NCI-H82 (cell line): ENCODE measurements at regions not wholly inside any gene's neighbourhood (a gene's known extent, or its start where the extent isn't known, plus 50 kb on each side); places are given as distances from the start of the nearest gene placed in this dataset.
"Not testable (repeated sequence)": the region's sequence is repeated elsewhere in the genome, so short reads cannot be mapped to it uniquely, and the experiment has no call there.

Source experiments
- DNase-seq: peaks from one replicate; lab custom pipeline; 2025; lab: John Stamatoyannopoulos, UW

DNA sequence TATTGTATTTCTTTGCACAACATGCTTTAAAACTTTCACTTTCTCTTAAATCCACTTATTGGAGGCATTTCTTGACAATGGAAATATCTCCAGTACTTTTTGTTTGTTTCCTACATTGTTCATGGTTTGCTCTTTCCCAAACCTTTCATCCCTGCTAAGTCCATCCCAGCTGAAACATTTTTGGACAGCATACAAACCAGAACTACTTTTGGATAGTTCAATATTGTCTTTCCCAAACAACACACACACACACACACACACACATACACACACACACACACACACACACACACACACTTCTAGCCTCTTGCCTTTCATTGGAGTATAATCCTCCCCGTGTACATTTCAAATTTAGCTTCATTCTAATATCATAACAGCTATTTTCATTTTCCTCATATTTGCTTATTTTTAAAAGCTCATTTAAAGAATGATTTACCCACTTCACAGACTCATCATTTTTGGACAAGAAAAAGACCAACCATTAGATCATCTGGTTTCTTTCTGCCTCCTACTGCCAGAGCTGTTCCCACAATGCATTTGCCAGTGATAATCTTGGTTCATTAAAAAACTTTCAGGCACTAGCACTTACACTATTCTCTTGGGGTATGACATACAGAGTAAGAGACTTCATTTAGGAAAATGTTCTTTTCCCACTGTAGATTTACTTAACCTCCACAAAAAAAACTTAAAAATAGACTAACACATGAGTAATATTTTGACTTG, 248.1 kb downstream of the CD109 start:
- no peak for DNase-seq

DNA sequence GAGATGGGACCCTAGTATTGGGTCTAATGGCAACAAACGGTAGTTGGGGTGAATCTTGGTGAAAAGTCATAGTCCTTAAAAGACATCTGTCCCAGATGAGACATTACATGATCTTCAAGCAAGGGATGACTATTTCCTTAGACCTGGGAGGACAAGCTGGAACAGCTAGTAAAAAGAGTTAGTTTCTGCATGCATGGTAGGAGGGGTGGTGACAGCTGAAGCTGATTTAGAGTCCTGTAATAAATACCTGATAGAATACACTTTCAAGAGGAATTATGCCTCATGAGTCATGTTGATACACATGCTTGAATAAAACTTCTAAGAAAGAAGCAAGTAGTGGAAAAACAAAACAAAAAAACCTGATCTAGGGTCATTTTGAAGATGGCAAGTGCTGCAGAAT, 247.4 kb downstream of the CD109 start:
- DNase-seq, result no peak

DNA sequence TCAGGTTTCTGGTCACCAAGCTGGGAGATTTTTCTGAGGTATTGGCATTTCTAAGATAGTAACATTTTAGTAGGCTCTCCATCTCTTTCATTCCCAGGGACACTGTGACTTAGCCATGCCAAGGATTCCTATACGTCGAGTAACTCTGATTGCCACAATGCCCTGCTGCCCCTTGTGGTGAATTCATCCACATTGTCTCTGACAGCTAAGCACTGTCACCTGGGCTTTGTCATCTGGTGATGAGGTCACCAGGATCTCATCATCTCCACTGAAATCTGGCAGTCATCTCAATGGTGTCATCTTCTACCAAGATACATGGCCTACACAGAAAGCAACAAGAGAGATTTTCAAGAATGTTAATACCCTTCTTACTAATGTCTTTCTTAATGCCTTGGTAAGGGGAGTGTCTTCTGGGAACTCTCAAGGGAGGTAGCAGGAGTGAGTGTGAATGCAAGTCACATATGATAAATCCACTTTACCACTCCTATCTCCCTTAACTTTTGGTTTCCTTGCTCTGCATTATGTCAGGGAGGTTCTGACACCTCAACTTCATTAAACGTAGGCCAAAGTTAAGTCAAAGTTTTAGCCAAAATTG, 246.7 kb downstream of the CD109 start:
- DNase-seq, result peak; percentile 30

DNA sequence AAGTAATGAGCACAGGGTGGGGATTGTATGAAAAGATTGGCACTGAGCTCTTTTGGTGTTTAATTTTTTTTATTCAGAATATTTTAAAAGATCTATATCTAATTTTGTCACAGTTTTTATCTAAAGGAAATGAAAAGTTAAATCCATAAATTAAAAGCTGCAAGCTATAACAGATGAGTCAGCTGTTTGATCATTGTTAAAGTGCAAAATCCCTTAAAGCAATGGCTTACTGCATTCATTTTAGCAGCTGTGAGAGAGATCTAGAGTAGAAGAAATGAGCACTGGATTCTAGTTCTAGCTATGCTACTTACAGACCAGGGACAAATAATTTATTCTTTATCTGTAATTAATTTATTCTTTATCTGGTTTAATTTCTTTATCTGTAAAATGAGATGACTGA, 245.9 kb downstream of the CD109 start:
- no peak for DNase-seq

DNA sequence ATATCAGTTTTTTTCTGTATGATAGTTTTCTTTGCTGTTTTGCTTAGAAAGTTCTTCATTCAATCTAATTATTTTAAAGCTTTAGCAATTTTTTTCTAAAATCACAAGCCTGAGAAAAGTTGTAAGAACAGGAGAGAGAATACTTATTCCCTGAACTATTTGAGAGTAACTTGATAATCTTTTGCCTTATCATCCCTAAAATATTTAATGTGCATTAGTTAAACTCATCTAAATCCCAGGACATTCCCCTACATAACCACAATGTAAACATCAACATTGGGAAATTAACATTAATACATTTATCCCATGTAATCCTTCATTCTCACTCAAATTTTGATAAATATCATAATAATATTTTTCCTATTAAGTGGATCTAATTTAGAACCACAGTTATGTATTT, 241.8 kb downstream of the CD109 start:
- DNase-seq, result no peak

DNA sequence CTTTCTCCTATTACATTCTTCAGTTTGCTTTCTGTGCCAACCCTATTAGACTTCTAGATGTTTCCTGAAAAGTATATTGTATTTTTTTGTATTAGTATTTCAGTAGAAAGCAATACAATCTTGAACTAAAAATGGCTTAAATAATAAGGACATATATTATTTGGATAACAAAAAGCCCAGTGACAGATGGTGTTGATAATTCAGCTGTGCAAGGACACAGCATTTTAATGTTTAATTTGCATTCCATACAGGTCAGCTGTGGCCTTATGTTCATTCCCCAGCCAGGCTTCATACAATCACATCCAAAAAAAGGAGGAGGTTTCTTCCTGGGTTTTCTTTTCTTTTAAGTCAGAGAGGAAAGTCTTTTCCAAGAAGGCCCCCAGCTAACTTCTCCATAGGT, 236.9 kb downstream of the CD109 start:
- peak; percentile 42 for DNase-seq

DNA sequence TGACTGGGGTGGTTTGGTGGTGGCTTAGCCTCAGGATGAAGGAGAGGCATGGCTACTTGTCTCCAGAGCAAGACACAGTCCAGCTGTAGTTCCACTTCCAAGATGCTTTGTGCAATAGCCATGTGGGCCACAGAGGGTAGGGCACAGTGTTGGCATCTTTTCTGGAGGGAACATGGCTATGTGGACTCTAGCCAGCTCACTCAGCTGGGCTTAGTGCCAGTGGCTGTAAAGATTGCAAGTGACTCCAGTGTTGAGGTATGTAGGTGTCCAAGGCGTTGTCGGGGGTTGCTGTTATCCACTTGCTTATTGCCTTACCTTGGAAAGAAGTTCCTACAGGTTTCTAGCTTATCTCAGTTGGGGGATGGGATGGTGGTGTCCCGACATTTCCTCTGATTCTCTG, 233.4 kb downstream of the CD109 start:
- no peak for DNase-seq

DNA sequence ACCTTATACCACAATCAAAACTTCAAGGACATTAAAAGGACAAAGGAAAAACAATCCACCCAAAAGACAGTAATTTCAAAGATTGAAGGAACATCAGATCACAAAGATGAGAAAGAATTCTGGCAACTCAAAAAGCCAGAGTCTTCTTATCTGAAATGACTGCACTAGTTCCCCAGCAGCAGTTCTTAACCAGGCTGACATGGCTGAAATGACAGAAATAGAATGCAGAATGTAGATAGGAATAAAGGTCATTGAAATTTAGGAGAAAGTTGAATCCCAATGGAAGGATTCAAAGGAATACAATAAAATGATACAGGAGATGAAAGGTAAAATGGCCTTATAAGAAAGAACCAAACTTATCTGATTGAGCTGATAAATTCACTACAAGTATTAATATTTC, 231.4 kb downstream of the CD109 start:
- DNase-seq, result no peak

DNA sequence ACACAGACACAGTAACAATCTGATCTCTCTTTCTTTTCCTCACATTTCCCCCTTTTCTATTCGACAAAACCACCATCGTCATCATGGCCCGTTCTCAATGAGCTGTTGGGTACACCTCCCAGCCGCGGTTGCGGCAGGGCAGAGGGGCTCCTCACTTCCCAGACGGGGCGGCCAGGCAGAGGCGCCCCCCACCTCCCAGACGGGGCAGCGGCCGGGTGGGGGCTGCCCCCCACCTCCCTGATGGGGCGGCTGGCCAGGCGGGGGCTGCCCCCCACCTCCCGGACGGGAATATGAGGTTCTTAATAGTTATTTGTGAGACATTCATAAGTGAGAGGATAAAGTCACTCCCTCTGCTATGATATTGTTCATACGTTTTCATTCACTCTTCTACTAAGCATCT, 229.7 kb downstream of the CD109 start:
- DNase-seq, result not testable (repeated sequence)

DNA sequence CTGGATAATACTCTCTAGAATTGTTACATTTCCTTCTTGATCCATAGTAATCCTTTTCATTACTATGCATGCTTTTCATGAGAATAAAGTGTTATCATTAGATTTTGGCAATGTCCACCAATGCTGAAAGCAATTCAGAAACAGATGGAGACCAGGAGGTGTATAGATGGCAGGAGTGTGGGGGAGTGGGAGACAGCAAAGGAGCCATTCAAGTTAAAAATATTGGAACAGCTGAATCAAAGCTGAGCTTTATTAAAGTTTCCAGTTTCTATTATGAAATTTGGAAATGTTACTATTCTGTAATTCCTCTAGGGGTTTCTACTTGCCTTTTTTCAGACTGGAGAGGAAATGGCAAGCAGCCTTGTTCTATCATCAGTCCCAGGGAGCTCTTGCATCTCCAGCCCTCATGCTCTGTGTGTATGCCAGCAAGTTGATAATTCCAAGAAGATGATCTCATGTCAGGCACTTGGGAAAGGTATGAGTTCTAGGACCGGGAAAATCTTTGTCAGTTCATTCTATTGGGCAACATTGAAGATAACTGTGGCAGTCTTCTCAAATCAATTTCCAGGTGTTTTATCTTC, 228.0 kb downstream of the CD109 start:
- DNase-seq, result no peak

DNA sequence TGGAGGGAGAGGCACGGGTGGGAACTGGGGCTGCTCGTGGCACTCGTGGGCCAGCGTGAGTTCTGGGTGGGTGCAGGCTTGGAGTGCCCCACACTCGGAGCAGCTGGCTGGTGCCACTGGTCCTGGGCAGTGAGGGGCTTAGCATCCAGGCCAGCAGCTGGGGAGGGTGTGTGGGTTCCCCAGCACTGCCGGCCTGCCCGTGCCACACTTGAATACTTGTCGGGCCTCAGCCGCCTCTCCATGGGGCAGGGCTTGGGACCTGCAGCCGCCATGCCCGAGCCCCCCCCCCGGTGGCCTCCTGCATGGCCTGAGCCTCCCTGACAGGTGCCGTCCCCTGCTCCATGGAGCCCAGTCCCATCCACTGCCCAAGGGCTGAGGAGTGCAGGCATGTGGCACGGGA, 207.2 kb downstream of the CD109 start:
- DNase-seq, result no peak

DNA sequence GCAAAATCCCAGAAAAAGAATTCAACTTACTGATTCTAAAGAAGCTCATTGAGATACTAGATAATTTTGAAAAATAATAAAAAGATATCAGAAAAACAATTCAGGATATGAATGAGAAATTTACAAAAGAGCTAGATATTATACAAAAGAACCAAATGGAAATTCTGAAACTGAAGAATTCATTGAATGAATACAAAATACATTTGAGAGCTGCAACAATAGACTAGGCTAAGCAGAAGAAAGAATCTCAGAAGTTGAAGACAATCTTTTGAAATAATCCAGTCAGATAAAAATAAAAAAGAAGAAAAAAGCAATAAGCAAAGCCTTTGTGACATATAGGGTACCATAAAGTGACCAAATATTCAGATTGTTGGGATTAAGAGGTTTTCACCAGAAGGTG, 206.0 kb downstream of the CD109 start:
- DNase-seq, result no peak

DNA sequence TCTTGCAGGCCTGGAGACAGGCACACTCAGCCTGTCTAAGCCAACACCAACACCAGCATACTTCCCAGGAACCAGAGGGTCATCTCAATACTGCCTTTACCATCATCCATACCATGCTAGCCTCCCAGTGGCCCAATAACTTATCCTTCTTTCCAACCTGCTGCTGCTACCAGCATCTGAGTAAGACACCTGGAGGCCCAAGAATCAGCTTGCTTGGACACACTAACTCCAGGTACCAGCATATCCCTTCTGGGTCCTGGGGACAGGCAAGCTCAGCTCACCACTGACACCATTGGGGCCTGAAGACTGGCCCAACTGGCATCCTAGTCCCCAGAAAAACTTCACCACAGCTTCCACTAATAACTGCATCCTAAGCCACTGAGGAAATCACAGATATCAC, 205.3 kb downstream of the CD109 start:
- DNase-seq, result no peak

DNA sequence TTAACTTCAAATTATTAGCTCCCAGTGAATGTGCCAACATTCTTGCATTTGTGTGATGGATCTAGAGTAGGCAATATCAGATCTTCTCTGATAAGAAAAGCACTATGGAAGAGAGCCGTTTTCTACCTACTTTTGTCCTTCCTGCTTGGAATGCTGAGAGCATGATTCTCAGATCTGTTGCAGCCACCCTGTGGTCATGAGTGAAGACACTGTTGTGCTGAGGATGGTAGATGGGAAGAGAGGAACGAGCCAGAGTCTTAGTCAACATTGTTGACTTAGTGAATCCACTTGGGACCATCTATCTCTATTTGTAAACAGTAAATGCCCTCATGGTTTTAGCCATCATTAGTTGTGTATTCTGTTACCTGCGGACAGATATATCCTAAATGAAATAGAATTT, 202.6 kb downstream of the CD109 start:
- DNase-seq, result peak; percentile 1

DNA sequence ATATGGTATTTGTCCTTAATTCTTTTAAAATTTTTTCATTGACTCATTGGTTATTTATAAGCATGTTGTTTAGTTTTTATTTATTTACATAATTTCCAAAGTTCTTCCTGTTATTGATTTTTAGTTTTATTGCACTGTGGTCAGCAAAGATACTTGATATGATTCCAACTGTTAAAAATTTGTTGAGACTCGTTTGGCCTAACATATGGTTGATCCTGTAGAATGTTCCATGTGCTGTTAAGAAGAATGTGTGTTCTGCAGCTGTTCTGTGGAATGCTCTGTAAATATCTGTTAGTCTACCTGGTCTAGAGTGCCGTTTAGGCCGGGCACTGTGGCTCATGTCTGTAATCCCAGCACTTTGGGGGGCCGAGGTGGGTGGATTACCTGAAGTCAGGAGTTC, 197.7 kb downstream of the CD109 start:
- no peak for DNase-seq

DNA sequence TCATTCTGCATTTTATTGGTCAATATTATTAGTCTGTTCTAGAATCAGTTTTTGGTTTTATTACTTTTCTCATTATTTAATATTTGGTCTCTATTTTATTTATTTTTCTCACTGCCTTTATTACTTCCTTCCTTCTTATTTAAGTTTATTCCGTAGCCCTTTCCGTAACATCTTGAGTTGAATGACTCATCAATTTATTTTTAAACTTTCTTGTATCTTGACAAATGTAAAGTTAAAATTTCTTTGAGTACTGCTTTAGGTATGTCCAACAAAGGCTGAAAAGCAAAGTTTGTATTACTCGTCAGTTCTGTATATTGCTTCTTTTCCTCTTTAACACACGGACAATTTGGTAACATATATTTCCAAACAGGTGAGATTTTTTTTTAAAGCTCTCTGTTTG, 192.0 kb downstream of the CD109 start:
- no peak for DNase-seq

DNA sequence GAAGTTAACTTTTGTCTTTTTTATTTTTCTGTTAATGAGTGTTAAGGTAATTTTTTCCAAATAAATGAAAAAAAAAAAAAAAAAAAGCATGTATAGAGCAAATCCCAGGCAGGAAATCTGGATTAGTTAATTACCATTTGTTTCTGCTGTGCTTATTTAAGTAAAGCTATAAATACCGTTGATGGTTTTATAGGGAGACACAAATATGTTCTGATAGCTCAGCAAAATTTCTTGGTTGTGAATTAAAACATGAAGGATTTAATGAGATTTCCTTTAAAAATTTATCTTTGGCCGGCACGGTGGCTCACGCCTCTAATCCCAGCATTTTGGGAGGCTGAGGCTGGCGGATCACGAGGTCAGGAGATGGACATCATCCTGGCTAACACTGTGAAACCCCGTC, 189.4 kb downstream of the CD109 start:
- DNase-seq, result no peak

DNA sequence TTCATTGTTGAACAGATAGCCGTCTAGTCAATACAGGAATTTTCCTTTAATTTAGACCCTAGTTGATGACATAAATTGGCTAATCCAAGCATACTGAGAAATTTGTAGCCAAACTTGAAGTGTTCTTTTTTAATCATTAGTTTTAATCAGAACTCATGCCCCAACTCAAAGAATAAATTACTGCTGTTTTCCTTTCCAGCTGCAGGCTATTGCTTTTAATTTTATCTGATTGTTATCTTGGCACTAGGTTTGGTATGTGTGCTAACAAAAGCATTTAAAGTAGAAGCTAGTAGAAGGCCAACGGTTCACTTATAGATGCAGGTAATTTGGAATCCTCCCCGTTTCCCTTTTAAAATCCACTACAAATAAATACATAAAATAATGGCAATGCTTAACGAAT, 188.5 kb downstream of the CD109 start:
- DNase-seq, result no peak

DNA sequence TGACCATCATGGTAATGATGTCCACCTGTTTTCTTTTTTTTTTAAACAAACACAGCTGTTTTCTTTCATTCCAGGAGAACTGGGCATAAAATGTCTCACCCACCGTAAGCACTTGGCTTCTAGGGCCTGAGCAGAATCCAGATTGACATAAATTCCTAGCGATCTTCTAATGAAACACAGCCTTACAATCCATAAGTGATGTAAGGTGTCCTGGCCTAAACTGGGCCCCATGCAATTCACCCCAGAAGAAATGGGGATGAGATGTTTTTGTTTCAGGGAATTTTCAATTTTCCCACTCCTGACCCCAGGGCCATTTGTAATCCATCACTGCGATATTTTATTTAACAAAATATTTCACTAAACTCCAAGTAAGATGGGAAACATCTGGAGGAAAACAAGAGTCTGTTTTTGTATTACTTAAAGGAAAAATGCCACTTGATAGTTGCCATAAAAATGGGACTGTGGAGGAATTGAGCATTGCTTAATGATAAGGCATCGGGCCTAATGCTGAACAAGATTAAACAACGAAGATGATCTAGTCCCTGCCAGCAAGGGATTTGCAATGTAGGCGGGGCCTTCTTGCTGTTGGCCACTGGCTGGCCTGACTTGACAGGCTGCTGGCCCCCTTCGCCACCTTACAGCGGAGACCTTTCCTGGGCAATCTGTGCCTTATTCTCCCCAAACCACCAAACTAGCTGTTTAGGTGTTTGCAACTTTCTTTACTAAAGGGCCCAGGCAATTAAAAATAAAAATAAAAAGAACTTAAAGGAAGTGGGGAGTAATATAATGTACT, 183.7 kb downstream of the CD109 start:
- DNase-seq, result peak; percentile 52

DNA sequence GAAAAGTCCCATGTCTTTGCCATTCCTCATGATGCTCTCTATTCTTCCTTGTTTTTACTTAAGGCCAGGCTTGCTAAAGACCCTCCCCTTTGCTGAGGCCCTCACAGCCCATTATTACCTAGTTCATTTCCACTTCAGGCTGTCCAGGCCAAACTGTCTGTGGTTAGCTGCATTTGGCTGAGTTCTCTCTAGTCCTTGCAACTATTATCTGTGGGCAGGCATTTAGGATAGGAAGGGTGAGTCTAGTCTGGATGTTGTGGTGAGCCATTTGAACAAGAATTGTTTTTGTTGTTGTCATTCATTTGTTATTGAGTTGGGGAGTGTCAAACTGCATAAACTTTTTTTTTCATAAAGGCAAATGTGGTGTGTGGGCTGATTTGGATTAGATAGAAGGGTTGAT, 182.4 kb downstream of the CD109 start:
- no peak for DNase-seq
